ENCODE measurements at regions not wholly inside any gene's neighbourhood (a gene's known extent, or its start where the extent isn't known, plus 50 kb on each side); places are given as distances from the start of the nearest gene placed in this dataset.

DNA sequence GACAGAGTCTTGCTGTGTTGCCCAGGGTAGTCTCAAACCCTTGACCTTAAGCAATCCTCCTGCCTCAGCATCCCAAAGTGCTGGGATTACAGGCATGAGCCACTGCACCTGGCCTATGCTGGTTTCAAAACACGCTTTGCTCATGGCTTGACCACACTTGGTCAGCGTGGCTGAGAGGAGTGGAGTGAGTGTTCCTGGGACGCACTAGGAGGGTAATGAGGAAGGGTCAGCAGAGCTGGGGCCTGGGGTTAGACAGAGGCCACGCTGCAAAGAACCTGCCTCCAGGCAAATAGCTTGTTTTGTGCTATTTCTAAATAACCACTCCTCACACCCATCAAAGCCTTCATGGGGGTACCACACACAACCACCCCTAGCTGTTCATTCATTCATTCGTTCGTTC is 77.9 kb upstream of the TOX2 start:
- Histone ChIP-seq H3K79me2 (ENCODE audit: insufficient read depth, low read length) (no peaks in the 10 kb centered on the region), H3K23ac (ENCODE audit: insufficient read length, low read depth, low read length) (no peak overlapping the region), H3T11ph (ENCODE audit: low read length) (no peak overlapping the region), H3K27ac (ENCODE audit: insufficient read length, low read depth, low read length) (no peak overlapping the region), H2AK5ac (ENCODE audit: insufficient read length, low read length) (no peak overlapping the region), H4K91ac (ENCODE audit: insufficient read length, low read depth, low read length) (no peak overlapping the region), H4K5ac (ENCODE audit: insufficient read length, low read depth, low read length) (no peak overlapping the region), H4K20me1 (ENCODE audit: control insufficient read depth, insufficient read depth, insufficient read length) (no peaks in the 10 kb centered on the region), H2BK12ac (ENCODE audit: insufficient read length, low read depth, low read length) (no peak overlapping the region), H3K56ac (ENCODE audit: insufficient read length, low read depth, low read length) (no peak overlapping the region), H3K23me2 (ENCODE audit: insufficient read length, low read depth, low read length, poor library complexity, severe bottlenecking) (no peaks in the 10 kb centered on the region), H3K9me3 (ENCODE audit: control insufficient read depth, low read depth, low read length) (no peaks in the 10 kb centered on the region), H3K14ac (ENCODE audit: insufficient read depth, low read length) (no peak overlapping the region), H3K4me1 (ENCODE audit: insufficient read depth, low read length) (no peaks in the 10 kb centered on the region), H2BK15ac (ENCODE audit: low read depth, low read length) (no peak overlapping the region), H3K18ac (ENCODE audit: insufficient read length, low read depth, low read length) (no peak overlapping the region), H3K4me2 (ENCODE audit: insufficient read depth, insufficient read length, low read length) (no peak overlapping the region), H4K8ac (replicated peaks; ENCODE audit: insufficient read length, low read depth, low read length) (no peak overlapping the region), H3K79me1 (ENCODE audit: insufficient read depth, low read depth, low read length, poor library complexity, severe bottlenecking) (no peaks in the 10 kb centered on the region), H2BK20ac (ENCODE audit: low read depth, low read length, poor library complexity, severe bottlenecking) (no peak overlapping the region), H3K27me3 (ENCODE audit: insufficient read depth, low read length) (no peaks in the 10 kb centered on the region), H2AFZ (ENCODE audit: low read length) (no peak overlapping the region), H3K4ac (ENCODE audit: low read depth, low read length) (no peak overlapping the region), H2BK5ac (ENCODE audit: insufficient read length, low read length) (no peak overlapping the region), H3K9ac (ENCODE audit: extremely low read depth, insufficient read length, low read length) (no peak overlapping the region), H2BK120ac (ENCODE audit: low read depth, low read length, poor library complexity, severe bottlenecking) (no peak overlapping the region)
- H3K4me3 Mint-ChIP-seq = no peak overlapping the region
- no peak for DNase-seq
- no peak overlapping the region for H3K27ac Mint-ChIP-seq
- H3K4me1 Mint-ChIP-seq = peaks cover 3% of the 10 kb centered on the region in 2 experiments; a peak in 2 of 4 replicates
- TF ChIP-seq, protein P1, sequence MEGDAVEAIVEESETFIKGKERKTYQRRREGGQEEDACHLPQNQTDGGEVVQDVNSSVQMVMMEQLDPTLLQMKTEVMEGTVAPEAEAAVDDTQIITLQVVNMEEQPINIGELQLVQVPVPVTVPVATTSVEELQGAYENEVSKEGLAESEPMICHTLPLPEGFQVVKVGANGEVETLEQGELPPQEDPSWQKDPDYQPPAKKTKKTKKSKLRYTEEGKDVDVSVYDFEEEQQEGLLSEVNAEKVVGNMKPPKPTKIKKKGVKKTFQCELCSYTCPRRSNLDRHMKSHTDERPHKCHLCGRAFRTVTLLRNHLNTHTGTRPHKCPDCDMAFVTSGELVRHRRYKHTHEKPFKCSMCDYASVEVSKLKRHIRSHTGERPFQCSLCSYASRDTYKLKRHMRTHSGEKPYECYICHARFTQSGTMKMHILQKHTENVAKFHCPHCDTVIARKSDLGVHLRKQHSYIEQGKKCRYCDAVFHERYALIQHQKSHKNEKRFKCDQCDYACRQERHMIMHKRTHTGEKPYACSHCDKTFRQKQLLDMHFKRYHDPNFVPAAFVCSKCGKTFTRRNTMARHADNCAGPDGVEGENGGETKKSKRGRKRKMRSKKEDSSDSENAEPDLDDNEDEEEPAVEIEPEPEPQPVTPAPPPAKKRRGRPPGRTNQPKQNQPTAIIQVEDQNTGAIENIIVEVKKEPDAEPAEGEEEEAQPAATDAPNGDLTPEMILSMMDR (conservative IDR thresholded peaks at IDR 0.05) = no peak
- no peaks in the 10 kb centered on the region; a peak in 1 of 5 replicates for H3K9me3 Mint-ChIP-seq
- H3K27me3 Mint-ChIP-seq (ENCODE audit: low read depth) = no peaks in the 10 kb centered on the region; the same call in 1 of the 2 replicates
- H3K36me3 Mint-ChIP-seq (ENCODE audit: insufficient read depth in 1 of 3, low read depth in 3 of 3) = 0 out of 7 replicates have a peak, but pooled peaks cover 0 to 1% (median 0%) of the 10 kb centered on the region in 3 experiments
- no CpG with 5 or more reads among the region's 6 CpGs for WGBS (ENCODE audit: extremely low coverage, insufficient read length, low lambda C conversion rate)
